ENCODE measurements at regions not wholly inside any gene's neighbourhood (a gene's known extent, or its start where the extent isn't known, plus 50 kb on each side); places are given as distances from the start of the nearest gene placed in this dataset.

GRCh38 chr10:4775808-4776207, 50.2 kb upstream of the AKR1E2 start:
- DNase-seq (ENCODE audit: low spot score) (peak; percentile 86), FAIRE-seq (peak; percentile 91)

GRCh38 chr10:4772202-4772570, 53.8 kb upstream of the AKR1E2 start:
- FAIRE-seq = peak; percentile 22

GRCh38 chr10:4771554-4772201, 54.3 kb upstream of the AKR1E2 start:
- DNase-seq (ENCODE audit: low spot score) (no peak), FAIRE-seq (no peak)

More at GRCh38 chr10:4772202-4772570, 53.8 kb upstream of the AKR1E2 start:
- DNase-seq (ENCODE audit: low spot score) = no peak

- DNase-seq (ENCODE audit: low spot score) = peak; percentile 99
- peak; percentile 99 for FAIRE-seq
Measured at GRCh38 chr10:4770801-4771553, 55.0 kb upstream of the AKR1E2 start.

- FAIRE-seq (no peak), DNase-seq (ENCODE audit: low spot score) (no peak)
Measured at GRCh38 chr10:4768416-4768815, 57.6 kb upstream of the AKR1E2 start.

- DNase-seq (ENCODE audit: low spot score) (peak; percentile 64), FAIRE-seq (peak; percentile 91)
Measured at GRCh38 chr10:4767033-4767814, 58.8 kb upstream of the AKR1E2 start.

- FAIRE-seq (peak; percentile 22), DNase-seq (ENCODE audit: low spot score) (peak; percentile 38)
Measured at GRCh38 chr10:4766454-4766853, 59.6 kb upstream of the AKR1E2 start.

- peak; percentile 65 for DNase-seq (ENCODE audit: low spot score)
Measured at GRCh38 chr10:4765428-4765827, 60.6 kb upstream of the AKR1E2 start.

GRCh38 chr10:4763960-4764428, 62.0 kb upstream of the AKR1E2 start:
- peak; percentile 85 for FAIRE-seq
- peak; percentile 80 for DNase-seq (ENCODE audit: low spot score)

More at GRCh38 chr10:4765428-4765827, 60.6 kb upstream of the AKR1E2 start:
- peak; percentile 81 for FAIRE-seq

GRCh38 chr10:4763513-4763912, 62.5 kb upstream of the AKR1E2 start:
- no peak for FAIRE-seq
- no peak for DNase-seq (ENCODE audit: low spot score)

GRCh38 chr10:4758256-4758655, 67.8 kb upstream of the AKR1E2 start:
- DNase-seq (ENCODE audit: low spot score) (no peak), FAIRE-seq (no peak)

- FAIRE-seq = no peak
- no peak for DNase-seq (ENCODE audit: low spot score)
Measured at GRCh38 chr10:4755286-4755989, 70.6 kb upstream of the AKR1E2 start.

- DNase-seq (ENCODE audit: low spot score) (no peak), FAIRE-seq (no peak)
Measured at GRCh38 chr10:4754143-4754542, 71.9 kb upstream of the AKR1E2 start.

GRCh38 chr10:4751211-4751610, 74.8 kb upstream of the AKR1E2 start:
- DNase-seq (ENCODE audit: low spot score) (no peak), FAIRE-seq (no peak)

GRCh38 chr10:4749271-4749574, 76.8 kb upstream of the AKR1E2 start:
- DNase-seq (ENCODE audit: low spot score) (no peak), FAIRE-seq (no peak)

GRCh38 chr10:4748491-4749270, 77.3 kb upstream of the AKR1E2 start:
- FAIRE-seq = no peak
- no peak for DNase-seq (ENCODE audit: low spot score)

GRCh38 chr10:4742217-4742616, 83.8 kb upstream of the AKR1E2 start:
- DNase-seq (ENCODE audit: low spot score) = no peak

GRCh38 chr10:4740471-4740870, 85.5 kb upstream of the AKR1E2 start:
- FAIRE-seq (no peak), DNase-seq (ENCODE audit: low spot score) (no peak)

More at GRCh38 chr10:4742217-4742616, 83.8 kb upstream of the AKR1E2 start:
- no peak for FAIRE-seq

GRCh38 chr10:4736608-4737007, 89.4 kb upstream of the AKR1E2 start:
- no peak for FAIRE-seq
- no peak for DNase-seq (ENCODE audit: low spot score)

- no peak for FAIRE-seq
- DNase-seq (ENCODE audit: low spot score) = no peak
Measured at GRCh38 chr10:4736183-4736582, 89.8 kb upstream of the AKR1E2 start.

GRCh38 chr10:4733843-4734224, 92.2 kb upstream of the AKR1E2 start:
- no peak for DNase-seq (ENCODE audit: low spot score)
- FAIRE-seq = no peak
